Muscle layer of duodenum (tissue), 2 donors: ENCODE measurements at regions not wholly inside any gene's neighbourhood (a gene's known extent, or its start where the extent isn't known, plus 50 kb on each side); places are given as distances from the start of the nearest gene placed in this dataset.

ENCODE experiments used
- H3K27ac ChIP-seq: one replicate; pipeline ENCODE4 v1.7.0; 2013; ENCODE audit warnings: mild to moderate bottlenecking, low read length
- H3K27me3 ChIP-seq: one replicate; pipeline ENCODE4 v1.7.0; 2013; ENCODE audit warnings: low read depth, mild to moderate bottlenecking, control low read depth, low read length
- H3K36me3 ChIP-seq, 2 donors: one replicate each; pipeline ENCODE4 v1.7.0; 2013; ENCODE audit warnings: low read length in 2 of 2, control low read depth in 1 of 2, mild to moderate bottlenecking in 1 of 2; ENCODE audit not compliant: insufficient read depth in 2 of 2, control insufficient read depth in 1 of 2
- H3K4me1 ChIP-seq, 2 donors: one replicate each; pipeline ENCODE4 v1.7.0; 2013; ENCODE audit warnings: low read length in 2 of 2, mild to moderate bottlenecking in 2 of 2, control low read depth in 1 of 2, moderate library complexity in 1 of 2; ENCODE audit not compliant: insufficient read depth in 2 of 2, control insufficient read depth in 1 of 2
- H3K4me3 ChIP-seq, 2 donors: one replicate each; pipeline ENCODE4 v1.7.0; 2013; ENCODE audit warnings: low read length in 2 of 2, low read depth in 1 of 2, mild to moderate bottlenecking in 1 of 2
- H3K9me3 ChIP-seq, 2 donors: one replicate each; pipeline ENCODE4 v1.7.0; 2013; ENCODE audit warnings: low read length in 2 of 2, control low read depth in 1 of 2, mild to moderate bottlenecking in 1 of 2; ENCODE audit not compliant: control insufficient read depth in 1 of 2
- donor health status: healthy.

- Histone ChIP-seq H3K36me3 (no peaks in the 10 kb centered on the region), H3K27ac (no peak overlapping the region), H3K4me1 (no peaks in the 10 kb centered on the region), H3K9me3 (no peaks in the 10 kb centered on the region), H3K4me3 (no peak overlapping the region), H3K27me3 (no peaks in the 10 kb centered on the region)
These were observed 84.3 kb upstream of the ETAA1 start for GRCh38 chr2:67312871-67313270.

- H3K4me1 ChIP-seq = no peaks in the 10 kb centered on the region
- no peaks in the 10 kb centered on the region for H3K9me3 ChIP-seq
- no peaks in the 10 kb centered on the region for H3K36me3 ChIP-seq
- H3K4me3 ChIP-seq = no peak overlapping the region
- no peak overlapping the region for H3K27ac ChIP-seq
- no peaks in the 10 kb centered on the region for H3K27me3 ChIP-seq
These were observed 83.6 kb upstream of the ETAA1 start for GRCh38 chr2:67313536-67313935.

GRCh38 chr2:67318031-67318430 is 79.1 kb upstream of the ETAA1 start:
- no peaks in the 10 kb centered on the region for H3K36me3 ChIP-seq
- H3K27ac ChIP-seq = no peak overlapping the region
- no peak overlapping the region for H3K4me3 ChIP-seq
- H3K4me1 ChIP-seq = peaks cover 0 to 12% of the 10 kb centered on the region in 2 donors
- H3K27me3 ChIP-seq = no peaks in the 10 kb centered on the region
- H3K9me3 ChIP-seq = no peaks in the 10 kb centered on the region

- peaks cover 0 to 17% of the 10 kb centered on the region in 2 donors for H3K4me1 ChIP-seq
- H3K27me3 ChIP-seq = no peaks in the 10 kb centered on the region
- H3K27ac ChIP-seq = no peak overlapping the region
- H3K9me3 ChIP-seq = no peaks in the 10 kb centered on the region
- no peaks in the 10 kb centered on the region for H3K36me3 ChIP-seq
- no peak overlapping the region for H3K4me3 ChIP-seq
These were observed 78.6 kb upstream of the ETAA1 start for GRCh38 chr2:67318563-67318962.

- Histone ChIP-seq H3K36me3 (no peaks in the 10 kb centered on the region), H3K4me1 (peaks cover 0 to 17% of the 10 kb centered on the region in 2 donors), H3K4me3 (no peak overlapping the region), H3K9me3 (no peaks in the 10 kb centered on the region), H3K27me3 (no peaks in the 10 kb centered on the region), H3K27ac (no peak overlapping the region)
These were observed 78.1 kb upstream of the ETAA1 start for GRCh38 chr2:67318993-67319481.

- Histone ChIP-seq H3K27ac (peak overlapping the region; percentile 26), H3K4me3 (no peak overlapping the region), H3K4me1 (peaks cover 0 to 17% of the 10 kb centered on the region in 2 donors), H3K9me3 (no peaks in the 10 kb centered on the region), H3K27me3 (no peaks in the 10 kb centered on the region), H3K36me3 (no peaks in the 10 kb centered on the region)
These were observed 76.1 kb upstream of the ETAA1 start for GRCh38 chr2:67320861-67321587.

- H3K36me3 ChIP-seq = no peaks in the 10 kb centered on the region
- peak overlapping the region; percentile 26 for H3K27ac ChIP-seq
- no peaks in the 10 kb centered on the region for H3K27me3 ChIP-seq
- no peak overlapping the region for H3K4me3 ChIP-seq
- peaks cover 0 to 17% of the 10 kb centered on the region in 2 donors for H3K4me1 ChIP-seq
- H3K9me3 ChIP-seq = no peaks in the 10 kb centered on the region
These were observed 75.6 kb upstream of the ETAA1 start for GRCh38 chr2:67321588-67321903.

- Histone ChIP-seq H3K9me3 (no peaks in the 10 kb centered on the region), H3K27ac (peak overlapping the region; percentile 26), H3K4me3 (no peak overlapping the region), H3K4me1 (peaks cover 0 to 17% of the 10 kb centered on the region in 2 donors), H3K27me3 (no peaks in the 10 kb centered on the region), H3K36me3 (no peaks in the 10 kb centered on the region)
These were observed 74.7 kb upstream of the ETAA1 start for GRCh38 chr2:67322353-67323001.

- H3K27ac ChIP-seq = peak overlapping the region; percentile 33
- no peaks in the 10 kb centered on the region for H3K27me3 ChIP-seq
- H3K36me3 ChIP-seq = no peaks in the 10 kb centered on the region
- H3K4me1 ChIP-seq = peaks cover 0 to 17% of the 10 kb centered on the region in 2 donors
- H3K4me3 ChIP-seq = no peak overlapping the region
- H3K9me3 ChIP-seq = no peaks in the 10 kb centered on the region
These were observed 73.7 kb upstream of the ETAA1 start for GRCh38 chr2:67323209-67323991.

GRCh38 chr2:67329513-67329912 is 67.6 kb upstream of the ETAA1 start:
- no peaks in the 10 kb centered on the region for H3K9me3 ChIP-seq
- no peaks in the 10 kb centered on the region for H3K27me3 ChIP-seq
- H3K36me3 ChIP-seq = no peaks in the 10 kb centered on the region
- H3K4me1 ChIP-seq = no peaks in the 10 kb centered on the region
- H3K27ac ChIP-seq = no peak overlapping the region
- H3K4me3 ChIP-seq = no peak overlapping the region

GRCh38 chr2:67329951-67330350 is 67.2 kb upstream of the ETAA1 start:
- no peaks in the 10 kb centered on the region for H3K27me3 ChIP-seq
- H3K36me3 ChIP-seq = no peaks in the 10 kb centered on the region
- H3K9me3 ChIP-seq = no peaks in the 10 kb centered on the region
- no peaks in the 10 kb centered on the region for H3K4me1 ChIP-seq
- H3K4me3 ChIP-seq = no peak overlapping the region
- no peak overlapping the region for H3K27ac ChIP-seq
